ENCODE measurements at regions not wholly inside any gene's neighbourhood (a gene's known extent, or its start where the extent isn't known, plus 50 kb on each side); places are given as distances from the start of the nearest gene placed in this dataset.

DNA sequence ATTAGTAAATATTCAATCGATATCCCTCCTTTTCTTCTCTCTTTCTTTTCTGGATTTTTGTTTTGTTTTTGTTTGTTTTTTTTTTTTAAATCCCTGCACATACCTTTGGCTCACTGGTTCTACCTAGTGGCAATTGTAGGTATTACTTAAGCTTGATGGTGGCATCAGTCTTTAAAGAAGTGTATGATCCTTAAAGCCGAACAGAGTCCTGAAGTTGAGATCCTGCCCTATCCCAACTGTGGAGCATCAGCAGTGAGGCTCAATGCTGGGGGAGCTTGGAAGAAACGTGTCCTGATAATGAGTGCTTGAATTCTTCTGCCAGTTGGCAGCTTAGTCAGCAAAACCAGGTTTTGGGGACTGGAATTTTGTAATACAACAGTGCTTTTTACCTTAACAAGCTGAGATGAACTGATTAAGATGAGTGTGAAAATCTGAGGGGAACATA is 60.8 kb downstream of the FASLG start:
- TF ChIP-seq, protein P1, sequence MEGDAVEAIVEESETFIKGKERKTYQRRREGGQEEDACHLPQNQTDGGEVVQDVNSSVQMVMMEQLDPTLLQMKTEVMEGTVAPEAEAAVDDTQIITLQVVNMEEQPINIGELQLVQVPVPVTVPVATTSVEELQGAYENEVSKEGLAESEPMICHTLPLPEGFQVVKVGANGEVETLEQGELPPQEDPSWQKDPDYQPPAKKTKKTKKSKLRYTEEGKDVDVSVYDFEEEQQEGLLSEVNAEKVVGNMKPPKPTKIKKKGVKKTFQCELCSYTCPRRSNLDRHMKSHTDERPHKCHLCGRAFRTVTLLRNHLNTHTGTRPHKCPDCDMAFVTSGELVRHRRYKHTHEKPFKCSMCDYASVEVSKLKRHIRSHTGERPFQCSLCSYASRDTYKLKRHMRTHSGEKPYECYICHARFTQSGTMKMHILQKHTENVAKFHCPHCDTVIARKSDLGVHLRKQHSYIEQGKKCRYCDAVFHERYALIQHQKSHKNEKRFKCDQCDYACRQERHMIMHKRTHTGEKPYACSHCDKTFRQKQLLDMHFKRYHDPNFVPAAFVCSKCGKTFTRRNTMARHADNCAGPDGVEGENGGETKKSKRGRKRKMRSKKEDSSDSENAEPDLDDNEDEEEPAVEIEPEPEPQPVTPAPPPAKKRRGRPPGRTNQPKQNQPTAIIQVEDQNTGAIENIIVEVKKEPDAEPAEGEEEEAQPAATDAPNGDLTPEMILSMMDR (IDR thresholded peaks at IDR 0.05) = peak in 1 of 3 donors; percentile 57
- TF ChIP-seq POLR2A (IDR thresholded peaks at IDR 0.05) = no peak
